ENCODE measurements at regions not wholly inside any gene's neighbourhood (a gene's known extent, or its start where the extent isn't known, plus 50 kb on each side); places are given as distances from the start of the nearest gene placed in this dataset.
A peak's percentile ranks its signal among the peaks of the same experiment; 100 is the strongest.

DNA sequence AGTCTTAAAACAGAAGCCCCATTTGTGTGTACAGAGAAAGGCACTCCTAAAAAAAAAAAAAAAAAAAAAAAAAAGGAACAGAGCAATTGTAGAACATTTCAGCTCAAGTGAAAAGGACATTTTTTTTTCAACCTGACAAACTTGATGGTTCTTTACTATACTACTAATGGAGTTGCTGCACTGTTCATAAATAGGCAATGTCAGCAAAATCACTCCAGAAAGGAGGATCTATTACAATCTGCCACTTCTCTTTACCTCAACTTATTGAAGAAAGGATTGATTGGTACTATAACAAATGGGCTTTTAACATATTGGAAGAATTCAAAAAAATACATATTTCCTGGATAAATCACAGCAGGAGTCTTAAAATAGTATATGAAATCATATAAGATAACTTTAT lies 1517.7 kb downstream of the SLITRK1 start:
- H3K27ac ChIP-seq (ENCODE audit: low read length): no peak overlapping the region
- TF ChIP-seq, protein P1, sequence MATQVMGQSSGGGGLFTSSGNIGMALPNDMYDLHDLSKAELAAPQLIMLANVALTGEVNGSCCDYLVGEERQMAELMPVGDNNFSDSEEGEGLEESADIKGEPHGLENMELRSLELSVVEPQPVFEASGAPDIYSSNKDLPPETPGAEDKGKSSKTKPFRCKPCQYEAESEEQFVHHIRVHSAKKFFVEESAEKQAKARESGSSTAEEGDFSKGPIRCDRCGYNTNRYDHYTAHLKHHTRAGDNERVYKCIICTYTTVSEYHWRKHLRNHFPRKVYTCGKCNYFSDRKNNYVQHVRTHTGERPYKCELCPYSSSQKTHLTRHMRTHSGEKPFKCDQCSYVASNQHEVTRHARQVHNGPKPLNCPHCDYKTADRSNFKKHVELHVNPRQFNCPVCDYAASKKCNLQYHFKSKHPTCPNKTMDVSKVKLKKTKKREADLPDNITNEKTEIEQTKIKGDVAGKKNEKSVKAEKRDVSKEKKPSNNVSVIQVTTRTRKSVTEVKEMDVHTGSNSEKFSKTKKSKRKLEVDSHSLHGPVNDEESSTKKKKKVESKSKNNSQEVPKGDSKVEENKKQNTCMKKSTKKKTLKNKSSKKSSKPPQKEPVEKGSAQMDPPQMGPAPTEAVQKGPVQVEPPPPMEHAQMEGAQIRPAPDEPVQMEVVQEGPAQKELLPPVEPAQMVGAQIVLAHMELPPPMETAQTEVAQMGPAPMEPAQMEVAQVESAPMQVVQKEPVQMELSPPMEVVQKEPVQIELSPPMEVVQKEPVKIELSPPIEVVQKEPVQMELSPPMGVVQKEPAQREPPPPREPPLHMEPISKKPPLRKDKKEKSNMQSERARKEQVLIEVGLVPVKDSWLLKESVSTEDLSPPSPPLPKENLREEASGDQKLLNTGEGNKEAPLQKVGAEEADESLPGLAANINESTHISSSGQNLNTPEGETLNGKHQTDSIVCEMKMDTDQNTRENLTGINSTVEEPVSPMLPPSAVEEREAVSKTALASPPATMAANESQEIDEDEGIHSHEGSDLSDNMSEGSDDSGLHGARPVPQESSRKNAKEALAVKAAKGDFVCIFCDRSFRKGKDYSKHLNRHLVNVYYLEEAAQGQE (IDR thresholded peaks at IDR 0.05; ENCODE audit: borderline replicate concordance): no peak
- TF ChIP-seq MXI1 (conservative IDR thresholded peaks at IDR 0.05; ENCODE audit: poor library complexity, severe bottlenecking): no peak
- no peak for TF ChIP-seq EZH2 (IDR thresholded peaks at IDR 0.05; ENCODE audit: borderline replicate concordance, insufficient read depth, low read length, poor library complexity, severe bottlenecking)
- TF ChIP-seq EP300 (conservative IDR thresholded peaks at IDR 0.05; ENCODE audit: poor library complexity, severe bottlenecking): peak; percentile 72
- no peak for TF ChIP-seq SMC3 (conservative IDR thresholded peaks at IDR 0.05; ENCODE audit: poor library complexity)
- no peak for TF ChIP-seq RAD21 (conservative IDR thresholded peaks at IDR 0.05)
- peak; percentile 57 for TF ChIP-seq POLR2AphosphoS5 (IDR thresholded peaks at IDR 0.05)
- TF ChIP-seq TAF1 (IDR thresholded peaks at IDR 0.05; ENCODE audit: low read depth): no peak
- TF ChIP-seq, protein P2, sequence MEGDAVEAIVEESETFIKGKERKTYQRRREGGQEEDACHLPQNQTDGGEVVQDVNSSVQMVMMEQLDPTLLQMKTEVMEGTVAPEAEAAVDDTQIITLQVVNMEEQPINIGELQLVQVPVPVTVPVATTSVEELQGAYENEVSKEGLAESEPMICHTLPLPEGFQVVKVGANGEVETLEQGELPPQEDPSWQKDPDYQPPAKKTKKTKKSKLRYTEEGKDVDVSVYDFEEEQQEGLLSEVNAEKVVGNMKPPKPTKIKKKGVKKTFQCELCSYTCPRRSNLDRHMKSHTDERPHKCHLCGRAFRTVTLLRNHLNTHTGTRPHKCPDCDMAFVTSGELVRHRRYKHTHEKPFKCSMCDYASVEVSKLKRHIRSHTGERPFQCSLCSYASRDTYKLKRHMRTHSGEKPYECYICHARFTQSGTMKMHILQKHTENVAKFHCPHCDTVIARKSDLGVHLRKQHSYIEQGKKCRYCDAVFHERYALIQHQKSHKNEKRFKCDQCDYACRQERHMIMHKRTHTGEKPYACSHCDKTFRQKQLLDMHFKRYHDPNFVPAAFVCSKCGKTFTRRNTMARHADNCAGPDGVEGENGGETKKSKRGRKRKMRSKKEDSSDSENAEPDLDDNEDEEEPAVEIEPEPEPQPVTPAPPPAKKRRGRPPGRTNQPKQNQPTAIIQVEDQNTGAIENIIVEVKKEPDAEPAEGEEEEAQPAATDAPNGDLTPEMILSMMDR (IDR thresholded peaks at IDR 0.05; ENCODE audit: poor library complexity, severe bottlenecking): no peak
- H3F3A ChIP-seq (ENCODE audit: insufficient read depth, low read length, poor library complexity, severe bottlenecking): no peaks in the 10 kb centered on the region
- no peaks in the 10 kb centered on the region for H3K9me3 ChIP-seq (ENCODE audit: low read length)
- H3K27me3 ChIP-seq (ENCODE audit: insufficient read depth, low read depth, low read length): no peaks in the 10 kb centered on the region
- no peaks in the 10 kb centered on the region for H3K79me2 ChIP-seq (replicated peaks; ENCODE audit: insufficient read depth, low read length)
- H2AFZ ChIP-seq (ENCODE audit: low read depth, low read length): no peak overlapping the region
- no peaks in the 10 kb centered on the region for H4K20me1 ChIP-seq (ENCODE audit: insufficient read depth)
- no peaks in the 10 kb centered on the region for H3K9me2 ChIP-seq (ENCODE audit: insufficient read depth, low read length)
- H3K9ac ChIP-seq (ENCODE audit: low read length): no peak overlapping the region
- no peak overlapping the region for H3K4me2 ChIP-seq (ENCODE audit: low read length)
- no peak overlapping the region for H3K4me3 ChIP-seq (ENCODE audit: low read length)
- H3K36me3 ChIP-seq (ENCODE audit: insufficient read depth, low read length): no peaks in the 10 kb centered on the region

DNA sequence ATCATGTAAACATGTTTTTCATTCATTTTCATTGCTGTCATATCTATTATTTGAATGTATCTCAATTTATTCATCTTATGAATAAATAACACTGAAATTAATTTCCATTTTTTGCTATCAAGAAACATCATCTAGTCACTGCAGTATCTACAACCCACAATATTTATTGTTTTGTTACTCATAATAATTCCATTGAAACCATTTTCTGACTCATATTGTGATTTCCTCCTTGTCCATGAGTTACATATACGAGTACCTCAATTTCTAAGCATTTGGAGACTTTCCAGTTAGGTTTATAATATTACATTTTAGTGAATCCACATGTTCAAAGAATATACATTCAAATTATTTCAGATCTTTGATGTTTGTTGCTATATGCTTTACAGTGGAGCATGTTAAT lies 1524.0 kb downstream of the SLITRK1 start:
- TF ChIP-seq TAF1 (IDR thresholded peaks at IDR 0.05; ENCODE audit: low read depth): no peak
- TF ChIP-seq, protein P1 (IDR thresholded peaks at IDR 0.05; ENCODE audit: borderline replicate concordance): no peak
- TF ChIP-seq MXI1 (conservative IDR thresholded peaks at IDR 0.05; ENCODE audit: poor library complexity, severe bottlenecking): no peak
- TF ChIP-seq SMC3 (conservative IDR thresholded peaks at IDR 0.05; ENCODE audit: poor library complexity): no peak
- TF ChIP-seq RAD21 (conservative IDR thresholded peaks at IDR 0.05): no peak
- no peak for TF ChIP-seq POLR2AphosphoS5 (IDR thresholded peaks at IDR 0.05)
- no peak overlapping the region for H3K9ac ChIP-seq (ENCODE audit: low read length)

More for the DNA sequence above, 1524.0 kb downstream of the SLITRK1 start:
- H3K27me3 ChIP-seq (ENCODE audit: insufficient read depth, low read depth, low read length): no peaks in the 10 kb centered on the region
- H4K20me1 ChIP-seq (ENCODE audit: insufficient read depth): no peaks in the 10 kb centered on the region
- no peak overlapping the region for H3K4me2 ChIP-seq (ENCODE audit: low read length)
- H3F3A ChIP-seq (ENCODE audit: insufficient read depth, low read length, poor library complexity, severe bottlenecking): peaks cover 3% of the 10 kb centered on the region
- H3K27ac ChIP-seq (ENCODE audit: low read length): no peak overlapping the region
- H3K9me2 ChIP-seq (ENCODE audit: insufficient read depth, low read length): no peaks in the 10 kb centered on the region
- H3K4me3 ChIP-seq (ENCODE audit: low read length): no peak overlapping the region
- no peaks in the 10 kb centered on the region for H3K36me3 ChIP-seq (ENCODE audit: insufficient read depth, low read length)
- no peaks in the 10 kb centered on the region for H3K79me2 ChIP-seq (replicated peaks; ENCODE audit: insufficient read depth, low read length)
- H2AFZ ChIP-seq (ENCODE audit: low read depth, low read length): no peak overlapping the region
- no peaks in the 10 kb centered on the region for H3K9me3 ChIP-seq (ENCODE audit: low read length)
